GM18909 (cell line): ENCODE measurements at regions not wholly inside any gene's neighbourhood (a gene's known extent, or its start where the extent isn't known, plus 50 kb on each side); places are given as distances from the start of the nearest gene placed in this dataset.

Experiments used
- ATAC-seq: cut with Tn5 transposase; IDR thresholded peaks from one replicate; pipeline ENCODE4 v1.9.1; 2021; ENCODE audit warnings: mild to moderate bottlenecking; ENCODE audit not compliant: unreplicated experiment, poor library complexity

- ATAC-seq, result no peak
Observed at GRCh38 chr5:57680686-57681085, 198.1 kb upstream of the ACTBL2 start.

GRCh38 chr5:57677235-57677634, 194.6 kb upstream of the ACTBL2 start:
- no peak for ATAC-seq

GRCh38 chr5:57676222-57677098, 193.8 kb upstream of the ACTBL2 start:
- ATAC-seq, result no peak

DNA sequence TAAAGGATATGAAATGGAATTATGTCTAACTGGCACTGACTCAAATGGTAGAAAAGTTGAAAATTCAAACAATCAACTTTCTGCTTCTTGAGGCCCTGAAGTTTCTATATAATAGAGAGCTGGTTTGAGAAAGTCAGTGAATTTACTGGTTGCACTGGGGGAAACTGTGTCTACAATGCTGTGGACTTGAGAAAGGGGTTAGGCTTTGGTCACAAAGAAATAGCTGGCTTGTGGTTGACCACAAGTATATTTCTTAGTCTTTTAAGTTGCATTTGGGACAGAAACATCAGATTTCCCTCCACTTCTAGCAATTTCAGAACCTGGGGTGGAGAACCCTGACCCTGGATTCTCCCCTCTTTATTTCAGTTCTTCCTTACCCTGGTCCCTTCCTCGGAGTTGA, 192.6 kb upstream of the ACTBL2 start:
- ATAC-seq, result no peak

DNA sequence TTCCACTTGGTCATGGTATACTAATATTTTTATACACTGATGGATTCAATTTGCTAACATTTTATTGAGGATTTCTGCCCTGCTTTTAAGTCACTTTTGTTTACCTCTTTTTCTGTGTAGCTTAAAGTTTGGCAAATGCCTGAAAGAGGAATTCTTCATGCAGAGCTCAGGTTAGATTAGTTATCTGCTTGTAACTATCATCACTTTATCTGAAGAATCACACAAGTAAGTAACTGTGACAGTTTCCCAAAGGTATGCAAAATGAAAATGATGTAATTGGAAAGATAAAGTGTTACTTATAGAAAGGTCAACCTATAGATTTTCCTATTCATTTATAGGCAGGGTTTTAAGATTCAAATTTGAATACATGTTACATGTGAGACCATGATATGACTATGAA, 188.8 kb upstream of the ACTBL2 start:
- ATAC-seq, result no peak

DNA sequence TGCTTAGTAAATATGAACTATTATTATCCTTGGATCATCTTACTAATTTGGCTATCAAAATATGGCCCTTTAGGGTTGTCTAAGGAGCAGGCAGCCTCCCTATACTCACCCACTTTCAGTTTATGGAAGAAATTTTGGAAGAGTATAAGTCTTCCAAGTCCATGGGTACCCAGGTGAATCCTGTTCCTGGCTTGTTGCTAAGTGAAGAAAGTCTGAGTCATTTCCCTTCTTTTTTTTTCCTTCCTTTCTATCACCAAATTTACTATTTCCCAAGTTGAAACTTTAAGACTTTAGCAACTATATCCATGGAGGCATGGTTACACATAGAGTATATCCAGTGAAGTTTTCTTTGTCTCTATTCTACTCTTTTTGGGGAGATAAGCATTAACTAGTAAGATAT, 184.0 kb upstream of the ACTBL2 start:
- no peak for ATAC-seq

DNA sequence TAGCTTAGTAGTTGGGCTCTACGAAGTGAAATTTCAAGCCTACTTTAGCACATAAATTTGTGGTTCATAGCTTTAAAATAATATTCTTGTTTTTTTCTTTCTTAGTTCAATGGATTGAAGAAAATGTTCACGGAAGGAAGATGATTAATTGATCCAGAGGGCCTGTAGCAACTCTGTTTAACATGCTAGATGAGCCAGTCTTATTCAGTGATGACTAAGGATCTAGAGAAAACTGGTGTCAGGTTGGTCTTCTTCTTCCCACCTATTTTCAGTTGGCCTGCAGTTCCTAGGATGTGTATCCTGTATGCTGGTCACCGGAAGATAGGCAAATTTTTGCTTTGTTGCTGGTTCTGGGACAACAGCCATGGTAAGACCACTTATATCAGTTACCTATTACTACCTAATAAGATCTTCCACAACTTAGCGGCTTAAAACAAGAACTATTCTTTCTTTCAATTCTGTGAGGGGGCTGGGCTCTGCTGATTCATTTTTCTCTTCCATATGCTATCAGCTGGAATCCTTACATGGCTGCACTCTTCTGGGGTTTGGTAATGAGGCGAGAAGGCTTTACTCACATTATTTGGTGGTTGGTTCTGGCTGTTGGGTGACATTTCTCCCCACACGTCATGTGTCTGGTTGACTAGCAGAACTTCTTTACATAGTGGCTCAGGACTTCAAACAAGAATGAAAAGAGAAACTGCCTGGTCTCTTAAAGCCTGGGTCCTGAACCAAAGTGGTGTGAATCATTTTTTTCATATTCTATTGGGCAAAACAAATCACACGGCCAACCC, 182.7 kb upstream of the ACTBL2 start:
- no peak for ATAC-seq

DNA sequence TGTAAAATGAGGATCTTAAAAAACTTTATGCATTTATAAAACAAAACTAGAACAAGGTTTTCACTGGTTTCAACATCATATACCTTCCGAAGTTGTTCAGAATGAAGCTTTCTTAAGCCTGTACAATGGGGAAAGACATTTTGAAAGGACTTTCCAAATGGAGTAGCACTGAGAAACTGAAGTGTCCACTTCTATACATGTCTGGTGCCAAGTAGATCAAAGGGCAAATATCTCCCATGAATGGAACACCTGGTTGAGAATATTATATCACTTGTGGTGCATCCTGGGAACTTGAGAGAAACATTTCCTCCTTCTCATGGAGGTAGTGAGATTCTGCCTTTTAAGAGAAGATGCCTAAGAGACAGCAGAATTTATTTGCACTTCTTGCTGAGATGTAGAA, 182.1 kb upstream of the ACTBL2 start:
- no peak for ATAC-seq

GRCh38 chr5:57663466-57663865, 180.9 kb upstream of the ACTBL2 start:
- ATAC-seq, result no peak

DNA sequence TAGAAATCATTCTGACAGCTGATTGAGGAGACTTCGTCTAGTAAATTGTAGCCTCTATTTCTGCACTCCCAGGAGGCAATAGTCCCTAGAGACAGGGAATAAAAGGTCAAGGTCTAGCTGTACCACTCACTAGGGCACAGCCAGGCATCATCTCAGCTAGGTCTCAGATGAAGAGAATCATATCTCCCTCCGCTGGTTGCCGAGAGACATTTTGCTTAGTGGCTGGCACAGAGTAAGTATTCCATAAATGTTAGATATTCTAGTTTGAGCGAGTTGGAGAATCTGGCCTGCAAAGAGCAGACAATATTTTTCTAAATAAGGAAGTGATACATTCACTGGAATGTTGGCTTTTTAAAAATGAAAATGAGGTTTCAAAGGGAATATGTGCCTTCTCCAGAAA, 180.4 kb upstream of the ACTBL2 start:
- ATAC-seq, result no peak

GRCh38 chr5:57659886-57660285, 177.3 kb upstream of the ACTBL2 start:
- no peak for ATAC-seq

GRCh38 chr5:57658018-57658417, 175.4 kb upstream of the ACTBL2 start:
- no peak for ATAC-seq

- no peak for ATAC-seq
Observed at GRCh38 chr5:57655228-57655627, 172.6 kb upstream of the ACTBL2 start.

GRCh38 chr5:57653636-57654290, 171.2 kb upstream of the ACTBL2 start:
- no peak for ATAC-seq

- no peak for ATAC-seq
Observed at GRCh38 chr5:57651127-57651526, 168.5 kb upstream of the ACTBL2 start.

- ATAC-seq, result peak; percentile 95
Observed at GRCh38 chr5:57650360-57651069, 167.9 kb upstream of the ACTBL2 start.

- ATAC-seq, result no peak
Observed at GRCh38 chr5:57642698-57643097, 160.1 kb upstream of the ACTBL2 start.

DNA sequence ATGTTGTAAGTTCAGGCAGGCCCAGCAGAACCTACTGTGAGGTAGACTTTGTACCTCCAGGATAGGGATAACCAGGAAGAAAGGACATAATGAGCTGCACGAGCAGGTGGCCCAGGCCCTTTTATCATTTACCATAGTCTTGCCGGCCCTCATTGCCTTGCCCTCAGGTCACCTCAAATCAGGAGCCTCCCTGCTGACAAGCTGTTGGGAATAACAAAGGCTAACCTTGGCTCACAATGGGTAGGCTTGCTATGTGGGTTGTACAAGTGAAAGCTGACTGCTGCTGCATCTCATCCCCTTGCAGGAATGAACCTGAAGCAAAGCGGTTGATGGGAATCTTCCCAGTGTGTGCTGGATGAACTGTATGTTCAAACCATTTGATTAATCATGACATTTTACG, 159.5 kb upstream of the ACTBL2 start:
- no peak for ATAC-seq

DNA sequence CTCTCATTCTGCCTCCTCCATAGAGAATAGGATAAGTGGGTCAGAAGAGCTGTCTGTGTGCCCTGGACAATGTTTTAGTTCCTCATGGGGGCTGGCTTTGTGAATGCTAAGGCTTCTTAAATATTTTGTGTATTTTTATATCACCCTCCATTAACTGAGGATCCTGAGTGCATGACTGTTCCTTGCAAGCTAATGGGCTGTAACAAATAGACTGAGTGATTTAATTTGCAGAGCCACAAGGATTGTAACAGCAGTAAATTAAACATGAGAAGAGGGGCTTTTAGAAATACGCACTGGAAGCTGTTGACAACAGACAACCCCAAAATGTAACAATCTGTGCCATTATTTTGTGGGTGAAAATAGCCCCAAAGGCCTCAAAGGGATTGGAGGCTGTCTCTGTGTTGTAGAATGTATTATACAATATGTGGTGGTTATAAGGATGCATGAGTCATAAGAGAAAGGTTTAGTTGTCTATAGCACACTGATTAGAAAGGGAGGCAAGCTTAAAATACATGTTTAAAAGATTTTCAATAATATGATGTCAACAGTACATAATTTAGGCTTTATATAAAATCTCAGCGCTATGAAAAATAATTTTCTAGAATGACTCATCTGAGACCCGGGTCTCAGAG, 152.7 kb upstream of the ACTBL2 start:
- no peak for ATAC-seq

GRCh38 chr5:57632937-57633336, 150.3 kb upstream of the ACTBL2 start:
- no peak for ATAC-seq
